Right atrium auricular region (tissue), 2 donors: ENCODE measurements at regions not wholly inside any gene's neighbourhood (a gene's known extent, or its start where the extent isn't known, plus 50 kb on each side); places are given as distances from the start of the nearest gene placed in this dataset.

Source experiments
- DNase-seq: peaks from one replicate; pipeline ENCODE4 v3.0.0-alpha.2; 2019; ENCODE audit warnings: low spot score
- H3K27ac ChIP-seq, 2 donors: fragments of 200-600 bp; sonication (generic); 1 replicate in 1 of 2; 2 replicates in 1 of 2; pipeline ENCODE4 v1.5.1; 2016 to 2019
- H3K27me3 ChIP-seq, 2 donors: fragments of 200-600 bp; sonication (generic); one replicate each; pipeline versions ENCODE4 v1.5.1 to v1.6.0; 2017 to 2019
- H3K36me3 ChIP-seq: fragments of 200-600 bp; sonication (generic); one replicate; pipeline ENCODE4 v1.5.1; 2016
- H3K4me1 ChIP-seq, 2 donors: fragments of 200-600 bp; sonication (generic); one replicate each; pipeline versions ENCODE4 v1.5.1 to v1.6.0; 2017 to 2019
- H3K4me3 ChIP-seq, 2 donors: fragments of 200-600 bp; sonication (generic); 1 replicate in 1 of 2; 2 replicates in 1 of 2; pipeline ENCODE4 v1.5.1; 2017 to 2019; ENCODE audit warnings: mild to moderate bottlenecking in 1 of 2, moderate library complexity in 1 of 2
- H3K9me3 ChIP-seq, 2 donors: fragments of 200-600 bp; sonication (generic); one replicate each; pipeline ENCODE4 v1.5.1; 2019
- CTCF ChIP-seq, 2 donors: fragments of 200-600 bp; sonication (generic); IDR thresholded peaks; one replicate each; pipeline ENCODE4 v1.5.1; 2019; ENCODE audit warnings: antibody characterized with exemption in 2 of 2

GRCh38 chr2:40937284-40937683, 485.4 kb upstream of the SLC8A1 start:
- no peak for TF ChIP-seq CTCF (IDR thresholded peaks at IDR 0.05)
- no peaks in the 10 kb centered on the region for H3K4me1 ChIP-seq
- no peaks in the 10 kb centered on the region for H3K36me3 ChIP-seq
- peaks cover 0 to 10% of the 10 kb centered on the region in 2 donors for H3K9me3 ChIP-seq
- H3K4me3 ChIP-seq = no peak overlapping the region
- no peak for DNase-seq
- no peak overlapping the region for H3K27ac ChIP-seq
- no peaks in the 10 kb centered on the region for H3K27me3 ChIP-seq

GRCh38 chr2:40953341-40953740, 501.5 kb upstream of the SLC8A1 start:
- no peak overlapping the region for H3K4me3 ChIP-seq
- no peaks in the 10 kb centered on the region for H3K27me3 ChIP-seq
- H3K9me3 ChIP-seq = no peaks in the 10 kb centered on the region
- TF ChIP-seq CTCF (IDR thresholded peaks at IDR 0.05) = no peak
- DNase-seq = no peak
- H3K36me3 ChIP-seq = no peaks in the 10 kb centered on the region
- H3K27ac ChIP-seq = no peak overlapping the region
- H3K4me1 ChIP-seq = no peaks in the 10 kb centered on the region

DNA sequence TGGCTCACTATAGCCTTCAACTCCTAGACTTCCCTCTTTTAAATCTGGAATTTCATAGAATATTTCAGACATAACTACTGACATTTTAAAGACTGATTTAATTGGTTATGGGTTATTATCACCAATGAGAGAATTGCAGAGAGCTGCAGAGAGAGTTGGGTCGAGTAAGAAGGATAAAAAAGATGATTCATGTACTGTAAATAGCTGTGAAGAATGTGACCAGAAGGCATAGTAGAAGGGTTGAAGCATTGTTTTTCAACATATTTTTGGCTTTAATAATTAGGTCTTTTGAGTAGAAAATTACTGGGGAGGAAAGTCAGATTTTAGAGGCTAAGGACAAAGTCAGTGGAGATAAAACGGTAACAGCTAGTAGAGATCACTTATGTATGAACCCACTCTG, 503.2 kb upstream of the SLC8A1 start:
- no peak for DNase-seq

DNA sequence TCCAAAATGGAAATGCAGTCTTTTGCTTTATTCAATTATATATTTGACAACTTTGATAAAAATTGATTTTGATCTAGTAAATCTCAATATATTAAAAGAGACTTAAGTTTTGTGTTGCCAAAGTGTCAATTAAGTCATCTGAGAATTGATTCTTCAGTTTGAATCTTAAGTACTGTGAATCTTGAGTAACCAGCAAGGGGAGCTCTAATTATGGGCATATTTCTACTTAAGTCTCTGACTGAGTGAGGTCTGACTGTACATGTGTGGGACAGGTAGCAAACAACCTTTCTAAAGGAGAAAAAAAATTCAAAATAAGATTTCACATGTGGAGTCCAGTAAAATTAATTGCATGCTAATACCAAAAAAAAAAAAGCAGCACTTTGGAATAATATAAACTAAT, 503.7 kb upstream of the SLC8A1 start:
- TF ChIP-seq CTCF (IDR thresholded peaks at IDR 0.05) = peak in 1 of 2 donors; percentile 11
- no peak overlapping the region for H3K27ac ChIP-seq
- no peaks in the 10 kb centered on the region for H3K27me3 ChIP-seq
- H3K4me1 ChIP-seq = no peaks in the 10 kb centered on the region
- H3K36me3 ChIP-seq = no peaks in the 10 kb centered on the region
- H3K9me3 ChIP-seq = no peaks in the 10 kb centered on the region
- H3K4me3 ChIP-seq = no peak overlapping the region
- DNase-seq = no peak

More for the DNA sequence above, 503.2 kb upstream of the SLC8A1 start:
- no peak for TF ChIP-seq CTCF (IDR thresholded peaks at IDR 0.05)
- no peaks in the 10 kb centered on the region for H3K9me3 ChIP-seq
- H3K27ac ChIP-seq = no peak overlapping the region
- H3K4me1 ChIP-seq = no peaks in the 10 kb centered on the region
- no peaks in the 10 kb centered on the region for H3K36me3 ChIP-seq
- H3K4me3 ChIP-seq = no peak overlapping the region
- H3K27me3 ChIP-seq = no peaks in the 10 kb centered on the region

DNA sequence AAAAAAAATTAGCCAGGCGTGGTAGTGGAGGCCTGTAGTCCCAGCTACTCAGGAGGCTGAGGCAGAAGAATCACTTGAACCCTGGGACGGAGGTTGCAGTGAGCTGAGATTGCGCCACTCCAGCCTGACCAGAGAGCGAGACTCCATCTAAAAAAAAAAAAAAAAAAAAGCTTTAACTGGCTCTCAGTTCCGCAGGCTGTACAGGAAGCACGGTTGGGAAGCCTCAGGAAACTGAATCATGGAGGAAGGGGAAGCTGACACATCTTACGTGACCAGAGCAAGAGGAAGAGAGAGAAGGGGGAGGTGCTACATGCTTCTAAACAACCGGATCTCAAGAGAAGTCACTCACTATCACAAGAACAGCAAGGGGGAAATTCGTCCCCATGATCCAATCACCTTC, 505.6 kb upstream of the SLC8A1 start:
- H3K9me3 ChIP-seq = no peaks in the 10 kb centered on the region
- DNase-seq = no peak
- H3K4me3 ChIP-seq = no peak overlapping the region
- no peaks in the 10 kb centered on the region for H3K4me1 ChIP-seq
- no peak overlapping the region for H3K27ac ChIP-seq
- H3K36me3 ChIP-seq = no peaks in the 10 kb centered on the region
- TF ChIP-seq CTCF (IDR thresholded peaks at IDR 0.05) = no peak
- H3K27me3 ChIP-seq = no peaks in the 10 kb centered on the region

- Histone ChIP-seq H3K4me3 (no peak overlapping the region), H3K27me3 (no peaks in the 10 kb centered on the region), H3K36me3 (no peaks in the 10 kb centered on the region), H3K9me3 (no peaks in the 10 kb centered on the region), H3K27ac (no peak overlapping the region), H3K4me1 (no peaks in the 10 kb centered on the region)
- DNase-seq = no peak
- no peak for TF ChIP-seq CTCF (IDR thresholded peaks at IDR 0.05)
Observed at GRCh38 chr2:40962026-40962425, 510.1 kb upstream of the SLC8A1 start.
